NCI-H2029 treated with DMSO at 0.1 percent for 48 hours (cell line): ENCODE measurements at regions not wholly inside any gene's neighbourhood (a gene's known extent, or its start where the extent isn't known, plus 50 kb on each side); places are given as distances from the start of the nearest gene placed in this dataset.

Source experiments
- DNase-seq: peaks from one replicate; lab custom pipeline; 2025; lab: John Stamatoyannopoulos, UW

DNA sequence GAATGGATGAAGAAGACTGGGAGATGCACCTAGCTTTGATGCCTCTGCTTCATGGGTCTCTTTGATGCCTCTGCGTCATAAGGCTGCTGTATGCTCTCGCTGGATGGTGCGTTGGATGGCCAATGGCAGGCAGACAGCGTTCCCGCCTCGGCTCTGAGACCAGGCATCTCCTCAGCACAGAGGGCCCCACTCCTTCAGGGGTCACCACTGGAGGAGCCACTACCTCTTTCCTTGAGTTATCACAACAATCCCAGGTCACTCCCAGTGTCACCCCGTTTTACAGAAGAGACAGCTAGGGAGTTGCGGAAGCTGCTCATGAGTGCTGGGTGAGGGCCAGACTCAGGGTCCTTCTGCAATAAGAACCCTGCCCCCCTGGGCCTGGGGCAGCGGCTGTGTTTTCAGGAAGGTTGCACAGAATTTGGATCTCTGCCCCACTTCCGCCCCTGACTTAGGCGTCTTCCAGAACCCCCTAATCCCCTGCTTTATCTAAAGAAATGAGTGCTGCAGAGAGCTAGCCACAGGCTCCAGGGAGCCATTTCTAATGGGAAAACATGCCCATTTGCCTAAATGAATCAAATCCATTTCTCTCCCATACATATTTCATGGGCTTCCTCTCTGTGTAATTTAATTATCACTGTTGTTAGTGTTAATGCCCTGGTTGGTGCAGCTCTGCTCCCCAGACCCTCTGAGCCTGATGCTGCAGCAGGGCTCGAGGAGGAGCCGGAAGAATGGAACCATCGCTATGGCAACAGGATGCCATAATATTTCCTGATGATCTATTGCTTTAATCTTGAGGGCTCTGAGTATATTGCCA lies 131.8 kb upstream of the HS6ST1 start:
- DNase-seq, result no peak

DNA sequence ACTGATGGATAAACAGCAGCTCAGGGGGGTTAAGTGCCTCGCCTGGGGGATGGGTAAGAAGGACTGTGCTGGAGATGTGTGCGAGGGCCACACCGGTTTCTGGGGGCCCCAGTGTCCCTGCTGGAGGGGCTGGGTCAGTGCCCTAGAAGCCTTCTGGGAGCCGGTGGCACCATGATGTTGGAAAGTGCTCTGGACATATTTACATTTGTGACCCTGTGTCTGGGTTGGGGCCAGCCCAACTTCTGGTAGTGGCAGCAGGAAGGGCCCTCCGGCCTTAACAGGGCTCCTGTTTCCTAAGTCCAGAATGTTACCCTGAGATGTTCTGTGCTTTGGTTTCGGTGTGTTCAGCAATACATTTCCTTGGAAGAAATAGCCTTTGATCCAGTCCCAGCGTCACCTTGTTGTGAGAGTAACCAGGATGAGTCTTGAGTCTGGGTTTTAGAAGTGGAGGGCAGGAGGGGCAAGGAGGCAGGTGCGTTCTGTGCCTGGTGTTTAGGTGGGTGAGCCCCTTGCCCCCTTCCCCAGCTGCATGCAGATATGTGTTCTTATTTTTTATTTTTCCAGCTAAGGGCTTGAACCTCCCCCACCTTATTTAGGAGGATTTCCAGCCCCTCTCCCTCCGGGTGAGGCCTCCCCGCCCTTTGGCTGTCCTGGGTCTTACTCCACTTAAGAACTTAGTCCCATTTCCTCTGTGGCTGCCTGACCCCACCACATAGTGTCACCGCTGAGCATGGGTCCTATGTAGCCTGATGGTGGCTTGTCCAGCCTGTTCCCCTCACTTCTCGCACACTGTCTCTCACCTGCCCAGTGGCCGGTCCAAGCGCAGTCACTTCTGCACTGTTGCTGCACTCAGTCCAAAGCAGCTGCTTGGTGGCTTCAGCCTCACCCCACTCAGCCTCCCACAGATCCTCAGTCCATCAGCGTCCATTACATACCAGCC lies 132.7 kb upstream of the HS6ST1 start:
- DNase-seq, result no peak

GRCh38 chr2:128452024-128452411 lies 133.3 kb upstream of the HS6ST1 start:
- no peak for DNase-seq

DNA sequence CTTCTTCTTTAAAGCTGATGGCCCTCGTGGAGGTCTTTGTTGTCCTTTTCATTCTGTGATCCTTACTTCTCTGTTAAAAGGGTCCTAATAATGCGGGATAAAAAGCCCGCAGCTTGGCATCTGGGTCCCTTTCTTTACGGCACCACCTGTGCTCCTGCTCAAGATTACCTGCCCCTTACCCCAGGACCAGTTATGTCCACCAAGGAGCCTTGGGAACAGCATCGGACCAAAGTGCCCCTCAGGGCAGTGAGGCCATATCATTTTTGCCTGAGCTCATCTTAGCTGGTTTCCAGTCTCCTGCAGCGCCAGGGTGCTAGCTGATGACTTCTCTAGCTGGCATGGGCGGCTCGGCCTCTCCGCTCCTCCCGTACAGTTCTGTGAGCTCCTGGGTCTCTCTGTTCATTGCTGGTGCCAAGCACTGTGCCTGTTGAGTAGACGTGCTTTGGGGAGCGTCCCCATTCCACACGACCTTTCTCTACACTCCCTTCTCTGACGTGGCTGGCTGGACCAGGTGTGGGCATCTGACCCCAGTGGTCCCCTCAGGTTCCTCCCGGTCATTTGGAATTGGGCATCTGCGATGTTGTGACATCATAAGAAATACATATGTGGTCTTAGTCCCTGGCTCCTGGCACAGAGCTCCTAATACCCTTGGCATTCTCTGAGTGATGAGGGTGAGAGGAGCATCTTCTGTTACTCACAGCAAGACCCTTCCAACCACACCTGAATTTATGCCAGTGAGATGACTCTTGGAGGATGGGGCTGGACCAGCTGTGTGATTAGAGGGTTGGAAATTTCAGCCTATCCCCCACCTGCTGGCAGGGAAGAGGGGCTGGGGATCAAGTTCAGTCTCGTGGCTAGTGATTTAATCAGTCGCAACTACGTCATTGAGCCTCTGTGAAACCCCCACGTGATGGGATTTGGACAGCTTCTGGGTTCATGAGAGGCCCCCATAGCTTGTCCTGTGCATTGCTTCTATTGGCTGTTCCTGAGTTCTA lies 134.2 kb upstream of the HS6ST1 start:
- no peak for DNase-seq

GRCh38 chr2:128454980-128455720 lies 136.5 kb upstream of the HS6ST1 start:
- DNase-seq, result no peak

- no peak for DNase-seq
These were observed 137.0 kb upstream of the HS6ST1 start for GRCh38 chr2:128455721-128456050.

GRCh38 chr2:128456281-128456680 lies 137.6 kb upstream of the HS6ST1 start:
- no peak for DNase-seq

- DNase-seq, result no peak
These were observed 138.4 kb upstream of the HS6ST1 start for GRCh38 chr2:128457006-128457604.

DNA sequence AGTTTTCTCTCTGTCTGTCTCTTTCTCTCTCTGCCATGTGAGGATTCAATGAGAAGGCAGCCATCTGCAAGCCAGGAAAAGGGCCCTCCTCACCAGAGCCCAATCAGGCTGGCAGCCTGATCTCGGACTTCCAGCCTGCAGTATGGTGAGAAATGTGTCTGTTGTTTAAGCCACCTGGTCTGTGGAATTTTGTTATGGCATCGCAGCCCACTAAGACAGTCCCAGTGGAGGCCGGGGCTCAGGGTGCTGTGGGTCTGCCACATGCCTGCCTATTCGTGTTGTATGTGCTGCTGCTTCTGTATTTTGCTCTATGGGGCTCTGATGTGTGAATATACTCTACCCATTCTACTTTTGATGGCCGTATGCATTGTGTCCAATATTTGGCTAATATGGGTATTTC lies 139.0 kb upstream of the HS6ST1 start:
- no peak for DNase-seq

GRCh38 chr2:128458505-128458904 lies 139.8 kb upstream of the HS6ST1 start:
- no peak for DNase-seq

DNA sequence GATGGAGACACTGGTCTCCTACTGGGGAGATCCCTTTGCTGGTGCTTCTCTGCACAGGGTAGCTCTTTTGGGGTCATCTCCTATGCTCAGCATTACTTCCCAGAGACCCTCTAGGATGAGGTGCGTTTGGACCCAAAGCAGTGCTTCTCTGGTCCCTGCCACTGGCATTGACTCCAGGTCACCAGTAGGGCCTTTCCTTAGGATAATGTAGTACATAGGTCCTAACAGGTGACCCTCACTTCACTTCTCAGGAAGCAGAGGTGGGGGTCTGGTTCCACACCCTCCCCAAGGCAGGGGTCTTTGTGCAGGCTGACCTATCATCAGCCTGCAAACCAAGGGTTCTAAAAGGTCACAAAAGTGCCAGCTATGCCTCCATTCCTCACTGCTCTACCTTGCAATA lies 145.8 kb upstream of the HS6ST1 start:
- no peak for DNase-seq

GRCh38 chr2:128465246-128466170 lies 146.8 kb upstream of the HS6ST1 start:
- no peak for DNase-seq

GRCh38 chr2:128466376-128466775 lies 147.7 kb upstream of the HS6ST1 start:
- no peak for DNase-seq

- no peak for DNase-seq
These were observed 148.1 kb upstream of the HS6ST1 start for GRCh38 chr2:128466776-128467175.

GRCh38 chr2:128467321-128467969 lies 148.8 kb upstream of the HS6ST1 start:
- DNase-seq, result no peak

- no peak for DNase-seq
These were observed 149.7 kb upstream of the HS6ST1 start for GRCh38 chr2:128468186-128468920.

DNA sequence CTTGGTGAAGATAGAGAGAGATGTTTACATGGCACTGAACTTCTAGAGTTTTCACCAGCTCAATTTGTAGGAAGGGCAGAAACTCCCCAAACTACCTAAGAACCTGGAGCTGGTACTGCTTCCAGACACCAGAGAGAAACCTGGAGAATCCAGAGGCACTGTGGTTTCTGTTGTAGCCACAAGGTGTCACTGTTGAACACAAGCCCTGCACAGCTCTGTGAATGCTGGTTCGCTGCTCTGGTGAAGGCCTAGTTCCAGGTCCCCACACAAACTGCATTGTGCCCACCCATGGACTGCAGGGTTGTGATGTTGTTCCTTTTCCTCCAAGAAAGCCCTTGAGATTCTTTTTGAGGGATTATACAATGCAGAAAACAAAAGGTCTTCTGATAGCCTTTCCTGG lies 150.5 kb upstream of the HS6ST1 start:
- DNase-seq, result no peak

DNA sequence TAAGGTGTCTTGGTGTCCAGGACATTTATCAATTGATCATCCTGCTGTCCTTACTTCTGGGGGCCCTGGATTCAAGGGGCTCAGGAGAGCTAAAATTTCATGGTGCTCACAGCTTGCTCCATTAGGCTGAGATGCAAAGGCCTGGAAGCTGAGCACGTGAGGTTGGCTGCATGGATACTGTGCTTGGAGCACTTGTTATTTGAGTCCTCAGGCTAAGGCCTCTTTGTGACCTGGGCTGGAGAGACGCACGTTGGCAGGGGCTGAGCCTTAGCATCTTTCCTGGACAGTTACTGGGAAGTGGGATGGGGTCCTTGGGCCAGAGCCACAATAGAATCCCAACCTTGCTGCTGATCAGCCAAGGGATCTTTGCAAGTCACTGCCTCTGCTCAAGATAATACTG lies 151.2 kb upstream of the HS6ST1 start:
- DNase-seq, result no peak

- DNase-seq, result no peak
These were observed 154.1 kb upstream of the HS6ST1 start for GRCh38 chr2:128472789-128473174.
